C4-2B (cell line): ENCODE measurements at regions not wholly inside any gene's neighbourhood (a gene's known extent, or its start where the extent isn't known, plus 50 kb on each side); places are given as distances from the start of the nearest gene placed in this dataset.

ENCODE experiments used
- ZFX ChIP-seq: fragments of 450-650 bp; IDR thresholded peaks from 2 replicates; pipeline ENCODE4 v1.6.1; 2017
- TF ChIP-seq, protein P1 (sequence below): fragments of 450-650 bp; conservative IDR thresholded peaks from 2 replicates; pipeline ENCODE4 v1.5.1; 2017; ENCODE audit warnings: mild to moderate bottlenecking

DNA sequence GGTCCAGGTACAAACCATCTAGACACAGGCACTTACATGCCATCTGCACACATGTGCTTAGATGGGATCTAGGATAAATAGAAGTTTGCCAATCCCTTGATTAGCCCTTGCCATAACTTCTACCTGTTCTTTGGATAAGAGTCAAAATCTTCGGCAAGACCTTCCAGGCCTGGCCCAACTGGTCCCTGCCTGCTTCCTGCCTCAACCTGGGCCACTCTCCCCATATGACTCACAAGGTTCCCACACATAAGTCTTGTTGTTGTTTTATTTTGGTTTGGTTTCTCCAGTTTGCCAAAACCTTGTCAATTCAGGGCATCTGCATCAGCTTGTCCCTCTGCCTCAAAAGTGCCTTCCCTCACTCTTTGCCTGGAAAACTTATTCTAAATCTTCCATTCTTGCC lies 95.3 kb upstream of the XYLT1 start:
- TF ChIP-seq, protein P1, sequence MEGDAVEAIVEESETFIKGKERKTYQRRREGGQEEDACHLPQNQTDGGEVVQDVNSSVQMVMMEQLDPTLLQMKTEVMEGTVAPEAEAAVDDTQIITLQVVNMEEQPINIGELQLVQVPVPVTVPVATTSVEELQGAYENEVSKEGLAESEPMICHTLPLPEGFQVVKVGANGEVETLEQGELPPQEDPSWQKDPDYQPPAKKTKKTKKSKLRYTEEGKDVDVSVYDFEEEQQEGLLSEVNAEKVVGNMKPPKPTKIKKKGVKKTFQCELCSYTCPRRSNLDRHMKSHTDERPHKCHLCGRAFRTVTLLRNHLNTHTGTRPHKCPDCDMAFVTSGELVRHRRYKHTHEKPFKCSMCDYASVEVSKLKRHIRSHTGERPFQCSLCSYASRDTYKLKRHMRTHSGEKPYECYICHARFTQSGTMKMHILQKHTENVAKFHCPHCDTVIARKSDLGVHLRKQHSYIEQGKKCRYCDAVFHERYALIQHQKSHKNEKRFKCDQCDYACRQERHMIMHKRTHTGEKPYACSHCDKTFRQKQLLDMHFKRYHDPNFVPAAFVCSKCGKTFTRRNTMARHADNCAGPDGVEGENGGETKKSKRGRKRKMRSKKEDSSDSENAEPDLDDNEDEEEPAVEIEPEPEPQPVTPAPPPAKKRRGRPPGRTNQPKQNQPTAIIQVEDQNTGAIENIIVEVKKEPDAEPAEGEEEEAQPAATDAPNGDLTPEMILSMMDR = no peak
- no peak for TF ChIP-seq ZFX
